H1 (cell line): ENCODE measurements at regions not wholly inside any gene's neighbourhood (a gene's known extent, or its start where the extent isn't known, plus 50 kb on each side); places are given as distances from the start of the nearest gene placed in this dataset.

ENCODE experiments used
- CTCF ChIA-PET: fragments of 300-600 bp; sonication (Branson Sonifier 250); formaldehyde crosslinking; loops from one replicate; lab custom pipeline; 2021; ENCODE audit not compliant: partially characterized antibody; lab: Charles Lee
- POLR2A ChIA-PET: fragments of 300-600 bp; sonication (Branson Sonifier 250); formaldehyde crosslinking; loops from one replicate; lab custom pipeline; 2021; ENCODE audit warnings: inconsistent platforms; ENCODE audit not compliant: partially characterized antibody; lab: Charles Lee
- DNase-seq, 2 experiments: peaks; one replicate each; pipeline versions ENCODE4 v3.0.0 to v3.0.0-alpha.2; 2010 to 2022; ENCODE audit warnings: low spot score in 2 of 2, low read depth in 1 of 2, mixed read lengths in 1 of 2
- FAIRE-seq: peaks from 2 replicates; lab custom pipeline; 2011; peaks lifted over from hg19 to GRCh38; lab: Jason Lieb, UNC
- H2AFZ ChIP-seq: 2 replicates; pipeline ENCODE4 v1.8.1; 2012; ENCODE audit warnings: low read length, inconsistent platforms
- H2AK5ac ChIP-seq: 2 replicates; pipeline ENCODE4 v1.6.1; 2013; ENCODE audit warnings: low read depth, low read length
- H2BK120ac ChIP-seq: replicated peaks from 2 replicates; pipeline ENCODE3; 2013; ENCODE audit warnings: low read depth, low read length, inconsistent platforms
- H2BK12ac ChIP-seq: 2 replicates; pipeline ENCODE4 v1.6.1; 2013; ENCODE audit warnings: low read depth, low read length
- H2BK15ac ChIP-seq: 2 replicates; pipeline ENCODE4 v1.6.1; 2013; ENCODE audit warnings: low read length
- H2BK20ac ChIP-seq: 2 replicates; pipeline ENCODE4 v1.6.1; 2013; ENCODE audit warnings: low read length
- H2BK5ac ChIP-seq: 2 replicates; pipeline ENCODE4 v1.6.1; 2013; ENCODE audit warnings: low read depth, low read length
- H3K14ac ChIP-seq: 2 replicates; pipeline ENCODE4 v1.6.1; 2013; ENCODE audit warnings: inconsistent platforms; ENCODE audit not compliant: insufficient read length
- H3K18ac ChIP-seq: 2 replicates; pipeline ENCODE4 v1.6.1; 2013; ENCODE audit warnings: low read length; ENCODE audit errors: extremely low read depth
- H3K23ac ChIP-seq: 2 replicates; pipeline ENCODE4 v1.6.1; 2013; ENCODE audit warnings: inconsistent platforms; ENCODE audit not compliant: insufficient read length
- H3K23me2 ChIP-seq: 2 replicates; pipeline ENCODE4 v1.6.1; 2013; ENCODE audit warnings: low read depth, low read length
- H3K27ac ChIP-seq: 2 replicates; pipeline ENCODE4 v1.6.1; 2011; ENCODE audit warnings: low read depth, low read length, inconsistent platforms
- H3K27me3 ChIP-seq, 4 experiments: replicated peaks in 1 of 4; 1 replicate in 1 of 4; 2 replicates in 3 of 4; pipeline versions ENCODE4 v1.6.1 to v1.8.1; 2011 to 2013; ENCODE audit warnings: low read length in 3 of 4, mild to moderate bottlenecking in 3 of 4, inconsistent platforms in 2 of 4, mixed read lengths in 2 of 4, moderate library complexity in 1 of 4; ENCODE audit not compliant: control insufficient read depth in 3 of 4, insufficient read depth in 3 of 4; ENCODE audit errors: extremely low read depth in 1 of 4
- H3K36me3 ChIP-seq, 4 experiments: 2 replicates each; pipeline versions ENCODE4 v1.6.1 to v1.8.1; 2011 to 2013; ENCODE audit warnings: mild to moderate bottlenecking in 4 of 4, low read length in 3 of 4, moderate library complexity in 2 of 4, control low read depth in 1 of 4, inconsistent platforms in 1 of 4; ENCODE audit not compliant: insufficient read depth in 4 of 4, control insufficient read depth in 2 of 4
- H3K4ac ChIP-seq: replicated peaks from 2 replicates; pipeline ENCODE3; 2013; ENCODE audit warnings: low read length, low read depth, mixed read lengths, inconsistent platforms; ENCODE audit not compliant: insufficient read length
- H3K4me1 ChIP-seq, 4 experiments: replicated peaks in 1 of 4; 1 replicate in 1 of 4; 2 replicates in 3 of 4; pipeline versions ENCODE4 v1.6.1 to v1.8.1; 2011 to 2013; ENCODE audit warnings: low read length in 3 of 4, inconsistent platforms in 2 of 4, mixed read lengths in 1 of 4; ENCODE audit not compliant: insufficient read depth in 4 of 4, control insufficient read depth in 3 of 4
- H3K4me2 ChIP-seq, 2 experiments: 2 replicates each; pipeline versions ENCODE4 v1.6.1 to v1.8.1; 2011 to 2013; ENCODE audit warnings: low read depth in 2 of 2, low read length in 2 of 2, control low read depth in 1 of 2, inconsistent platforms in 1 of 2, mild to moderate bottlenecking in 1 of 2; ENCODE audit not compliant: insufficient read depth in 1 of 2
- H3K4me3 ChIP-seq, 4 experiments: fragments of 200-600, 300-600 bp in 1 of 4; sonication (generic), shearing (Covaris generic), sonication (Bioruptor Twin) in 1 of 4; 2 replicates each; pipeline versions ENCODE4 v1.5.1 to v1.8.1; 2011 to 2016; ENCODE audit warnings: low read length in 4 of 4, low read depth in 3 of 4, control low read depth in 2 of 4, inconsistent platforms in 2 of 4, mild to moderate bottlenecking in 2 of 4, mixed read lengths in 1 of 4, moderate library complexity in 1 of 4; ENCODE audit not compliant: insufficient read depth in 2 of 4; ENCODE audit errors: extremely low read depth in 1 of 4
- H3K56ac ChIP-seq: replicated peaks from 2 replicates; pipeline ENCODE3; 2013; ENCODE audit warnings: low read depth, mild to moderate bottlenecking, mixed read lengths, low read length, inconsistent platforms; ENCODE audit not compliant: insufficient read length
- H3K79me1 ChIP-seq: 2 replicates; pipeline ENCODE4 v1.6.1; 2013; ENCODE audit warnings: low read depth, low read length, control low read depth
- H3K79me2 ChIP-seq, 2 experiments: 2 replicates each; pipeline versions ENCODE4 v1.6.1 to v1.8.1; 2012 to 2013; ENCODE audit warnings: low read length in 2 of 2, mild to moderate bottlenecking in 2 of 2, inconsistent platforms in 1 of 2; ENCODE audit not compliant: insufficient read depth in 2 of 2, control insufficient read depth in 1 of 2
- H3K9ac ChIP-seq, 4 experiments: replicated peaks in 1 of 4; 1 replicate in 1 of 4; 2 replicates in 3 of 4; pipeline versions ENCODE4 v1.6.1 to v1.8.1; 2011 to 2013; ENCODE audit warnings: low read depth in 3 of 4, low read length in 3 of 4, control low read depth in 2 of 4, mild to moderate bottlenecking in 2 of 4, moderate library complexity in 2 of 4, inconsistent platforms in 1 of 4; ENCODE audit errors: extremely low read depth in 1 of 4
- H3K9me3 ChIP-seq, 2 experiments: 2 replicates each; pipeline versions ENCODE4 v1.6.1 to v1.8.1; 2012 to 2013; ENCODE audit warnings: mild to moderate bottlenecking in 2 of 2, moderate library complexity in 2 of 2, control low read depth in 1 of 2, inconsistent platforms in 1 of 2, low read depth in 1 of 2, low read length in 1 of 2, mixed read lengths in 1 of 2; ENCODE audit not compliant: insufficient read depth in 2 of 2
- H4K20me1 ChIP-seq, 2 experiments: replicated peaks in 1 of 2; 2 replicates each; pipeline versions ENCODE3 to v1.8.1; 2011 to 2013; ENCODE audit warnings: inconsistent platforms in 2 of 2, low read length in 2 of 2, mild to moderate bottlenecking in 1 of 2; ENCODE audit not compliant: insufficient read depth in 2 of 2, control insufficient read depth in 1 of 2
- H4K5ac ChIP-seq: 2 replicates; pipeline ENCODE4 v1.6.1; 2013; ENCODE audit warnings: low read length, low read depth, mixed read lengths, inconsistent platforms; ENCODE audit not compliant: insufficient read length
- H4K8ac ChIP-seq: 2 replicates; pipeline ENCODE4 v1.8.0; 2013; ENCODE audit warnings: mild to moderate bottlenecking, moderate library complexity, low read length, inconsistent platforms; ENCODE audit not compliant: insufficient read depth; ENCODE audit errors: extremely low read depth
- H4K91ac ChIP-seq: replicated peaks from 2 replicates; pipeline ENCODE3; 2013; ENCODE audit warnings: low read length, mixed read lengths, inconsistent platforms; ENCODE audit not compliant: insufficient read length
- CHD2 ChIP-seq: IDR thresholded peaks from 2 replicates; pipeline ENCODE4 v1.6.1; 2012; ENCODE audit warnings: low read length, improper control_type of control experiment
- KDM5A ChIP-seq: fragments of 200-600 bp; IDR thresholded peaks from 2 replicates; pipeline ENCODE4 v1.7.1; 2012; ENCODE audit warnings: mild to moderate bottlenecking, low read length, inconsistent platforms, mixed read lengths
- WGBS, 2 experiments: shearing (Covaris generic) in 1 of 2; methylation state at CpG; one replicate each; pipeline versions ENCODE4 v1.1.6 to v1.1.7; 2013 to 2015; ENCODE audit warnings: low lambda C conversion rate in 2 of 2, mixed read lengths in 2 of 2, inconsistent platforms in 1 of 2, low coverage in 1 of 2, missing lambda C conversion rate in 1 of 2; ENCODE audit not compliant: insufficient replicate concordance in 2 of 2, insufficient coverage in 1 of 2, insufficient read length in 1 of 2; ENCODE audit errors: extremely low coverage in 1 of 2, missing lambda C conversion rate in 1 of 2; 5-methylcytosine and 5-hydroxymethylcytosine counted together

- Histone ChIP-seq H3K36me3 (no peaks in the 10 kb centered on the region), H3K18ac (no peak overlapping the region), H2BK15ac (no peak overlapping the region), H3K23ac (no peak overlapping the region), H2AK5ac (no peak overlapping the region), H4K8ac (no peak overlapping the region), H3K4me3 (no peak overlapping the region), H3K27me3 (no peaks in the 10 kb centered on the region), H3K9ac (no peak overlapping the region), H4K20me1 (peaks cover 0 to 1% of the 10 kb centered on the region in 2 experiments), H4K91ac (no peak overlapping the region), H3K79me1 (no peaks in the 10 kb centered on the region), H2BK12ac (no peak overlapping the region), H3K27ac (no peak overlapping the region), H3K56ac (no peak overlapping the region), H2BK120ac (no peak overlapping the region), H2AFZ (no peak overlapping the region), H4K5ac (no peak overlapping the region), H3K9me3 (no peaks in the 10 kb centered on the region), H2BK5ac (no peak overlapping the region), H3K4me2 (no peak overlapping the region), H3K4ac (no peak overlapping the region), H3K79me2 (no peaks in the 10 kb centered on the region), H3K14ac (no peak overlapping the region), H3K4me1 (peaks cover 0 to 4% (median 0%) of the 10 kb centered on the region in 4 experiments; a peak in 1 of 7 replicates), H3K23me2 (no peaks in the 10 kb centered on the region), H2BK20ac (no peak overlapping the region)
- CTCF ChIA-PET, result interaction anchor here (0.9 to 1.0 kb wide), 2 partner anchors 81 to 172 kb away, joined by 3 read pairs; no protein-coding TSS in a partner anchor
- WGBS, 2 experiments, result 90% methylated on average over 5 of the region's 5 CpGs; no CpG with 5 or more reads in 1 of the 2 experiments
- DNase-seq (no peak), FAIRE-seq (no peak)
- POLR2A ChIA-PET, result no interaction called here
- TF ChIP-seq CHD2 (no peak), KDM5A (no peak)
Measured at GRCh38 chr13:107545946-107546502, 669.3 kb downstream of the LIG4 start.
